ENCODE measurements at regions not wholly inside any gene's neighbourhood (a gene's known extent, or its start where the extent isn't known, plus 50 kb on each side); places are given as distances from the start of the nearest gene placed in this dataset.
"Not testable (repeated sequence)": the region's sequence is repeated elsewhere in the genome, so short reads cannot be mapped to it uniquely, and the experiment has no call there.

DNA sequence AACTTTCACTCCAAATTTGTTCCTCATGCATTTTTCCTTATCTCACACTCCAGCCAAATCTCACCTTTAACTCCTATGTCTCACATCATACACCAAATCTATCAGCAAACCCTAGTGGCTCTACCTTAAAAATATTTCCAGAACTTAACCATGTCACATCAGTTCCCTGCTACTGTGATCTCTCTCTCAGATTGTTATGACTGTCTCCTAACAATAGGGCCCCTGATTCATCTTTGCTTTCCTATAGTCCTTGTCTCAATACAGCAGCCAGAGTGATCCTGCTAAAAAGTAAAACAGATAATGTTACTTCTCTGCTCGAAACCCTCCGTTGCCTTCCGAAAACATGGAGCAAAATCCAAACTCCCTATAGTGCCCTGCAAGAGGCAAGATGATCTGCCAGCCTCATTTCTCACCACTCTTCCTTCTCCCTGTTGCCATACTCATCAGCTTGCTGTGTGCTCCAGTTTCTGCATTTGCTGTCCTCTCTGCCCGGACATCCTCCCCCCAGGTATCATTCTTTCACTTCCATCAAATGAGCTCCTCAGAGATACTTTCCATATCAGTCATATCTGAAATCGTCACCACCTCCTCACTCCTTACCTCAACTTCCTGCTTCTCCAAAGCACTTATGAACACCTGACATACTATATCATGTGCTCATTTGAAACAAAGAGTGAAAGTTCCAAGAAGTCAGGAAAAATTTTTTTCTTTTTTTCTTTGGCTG lies 293.4 kb upstream of the NR3C2 start:
- no peak for DNase-seq

DNA sequence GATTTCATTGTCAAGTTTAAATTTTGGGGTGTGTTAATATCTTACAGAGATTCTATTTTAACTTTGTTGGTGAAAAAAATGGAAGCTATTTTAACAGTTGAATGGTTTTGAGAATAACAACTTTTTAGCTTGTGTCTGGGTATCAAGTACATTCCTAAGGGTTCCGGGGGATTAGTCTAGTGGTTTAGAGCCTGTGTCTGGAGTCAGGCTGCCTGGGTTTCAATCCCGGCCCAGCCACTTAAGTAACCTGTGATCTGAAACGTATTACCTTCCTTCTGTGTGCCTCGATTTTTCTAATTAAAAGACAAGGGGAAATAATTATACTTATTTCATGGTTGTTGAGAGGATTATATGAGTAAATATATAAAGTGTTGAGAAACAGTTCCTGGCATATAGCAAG lies 288.6 kb upstream of the NR3C2 start:
- DNase-seq = no peak

DNA sequence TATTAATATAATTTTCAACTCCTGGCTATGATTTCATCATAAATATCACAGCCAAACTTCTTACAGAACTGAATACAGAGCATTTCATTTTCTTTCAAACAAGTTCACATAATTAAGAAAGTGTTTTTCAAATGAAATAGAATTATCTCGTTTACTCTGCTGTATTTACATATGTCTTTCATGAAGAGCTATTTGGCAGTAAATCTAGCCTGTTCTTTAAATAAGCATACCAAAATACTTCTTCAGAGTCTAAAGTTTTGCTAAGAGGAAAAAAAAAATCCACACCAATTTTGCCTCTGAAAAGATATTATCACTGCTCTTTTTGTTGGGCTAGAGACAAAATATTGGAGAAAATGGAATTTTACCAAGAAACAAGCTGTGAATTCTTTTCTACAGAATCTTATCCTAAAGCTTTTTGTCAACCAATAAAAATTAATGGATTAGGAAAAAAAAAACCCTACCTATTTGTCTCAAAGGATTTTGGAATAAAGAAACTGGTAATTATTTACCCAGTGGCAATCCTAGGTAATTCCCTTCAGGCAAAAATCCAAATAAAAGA lies 287.9 kb upstream of the NR3C2 start:
- DNase-seq = no peak

DNA sequence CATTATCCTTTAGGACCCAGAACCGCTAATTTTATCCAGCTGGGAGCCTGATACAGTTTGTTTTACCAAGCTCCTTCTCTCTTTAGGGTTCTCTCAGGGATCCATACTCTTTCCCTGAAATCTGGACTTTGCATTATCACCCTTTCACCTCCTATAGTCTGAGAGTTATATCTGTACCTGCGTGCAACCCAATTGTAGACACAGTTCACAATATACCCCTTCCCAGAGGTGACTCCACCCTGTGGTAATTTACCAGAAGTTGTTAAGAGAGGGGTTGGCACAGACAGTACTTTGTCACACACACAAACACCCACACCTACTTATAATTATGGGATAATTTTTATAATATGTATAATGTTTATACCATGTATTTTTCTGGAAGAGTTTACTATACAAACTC lies 275.8 kb upstream of the NR3C2 start:
- no peak for DNase-seq

DNA sequence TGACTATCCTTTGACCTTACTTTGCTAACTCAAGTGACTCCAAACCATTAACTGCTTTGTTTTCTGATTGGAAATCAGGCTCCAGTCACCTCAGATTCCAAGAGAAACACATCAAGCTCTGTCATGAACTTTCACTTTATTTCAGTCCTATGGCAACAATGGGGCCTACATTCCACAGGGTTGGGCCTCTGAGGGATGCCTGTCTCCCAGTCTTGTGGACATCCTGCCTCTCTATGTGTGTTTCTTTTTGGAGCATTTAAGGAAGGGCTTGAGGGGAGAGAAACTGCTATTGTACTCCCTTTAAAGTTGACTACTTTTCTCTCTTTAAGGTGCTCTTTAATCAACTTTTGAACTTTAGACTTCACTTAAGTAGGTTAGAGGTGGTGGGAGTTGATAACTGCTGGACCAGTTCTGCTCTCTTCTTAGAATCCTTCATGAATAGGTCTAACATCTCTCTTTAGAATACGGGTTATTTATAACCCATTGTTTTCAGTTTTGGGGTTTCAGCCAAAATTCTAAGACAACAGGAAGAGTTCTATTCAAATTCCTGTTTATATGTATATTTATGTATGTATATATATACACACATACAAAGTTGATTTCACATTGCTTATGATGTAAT lies 274.3 kb upstream of the NR3C2 start:
- no peak for DNase-seq

DNA sequence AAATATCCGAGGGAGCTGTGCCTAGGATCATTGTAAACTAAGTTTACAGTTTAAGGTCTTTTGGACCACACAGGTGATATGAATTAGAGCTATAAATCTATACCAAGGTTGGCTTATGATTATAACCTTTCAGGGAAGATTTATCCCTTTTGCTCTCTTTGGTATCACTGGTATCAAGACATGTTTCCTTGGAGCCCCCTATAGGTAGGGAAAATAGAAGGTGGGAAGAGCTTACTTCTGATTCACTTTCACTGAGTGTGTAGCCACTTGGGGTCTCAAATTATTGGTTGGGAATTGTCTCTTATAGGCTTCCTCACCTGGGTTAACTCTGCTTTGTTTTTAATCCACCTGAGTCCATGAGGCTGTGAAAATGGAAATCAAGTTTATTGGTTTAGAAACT lies 262.1 kb upstream of the NR3C2 start:
- DNase-seq = no peak

DNA sequence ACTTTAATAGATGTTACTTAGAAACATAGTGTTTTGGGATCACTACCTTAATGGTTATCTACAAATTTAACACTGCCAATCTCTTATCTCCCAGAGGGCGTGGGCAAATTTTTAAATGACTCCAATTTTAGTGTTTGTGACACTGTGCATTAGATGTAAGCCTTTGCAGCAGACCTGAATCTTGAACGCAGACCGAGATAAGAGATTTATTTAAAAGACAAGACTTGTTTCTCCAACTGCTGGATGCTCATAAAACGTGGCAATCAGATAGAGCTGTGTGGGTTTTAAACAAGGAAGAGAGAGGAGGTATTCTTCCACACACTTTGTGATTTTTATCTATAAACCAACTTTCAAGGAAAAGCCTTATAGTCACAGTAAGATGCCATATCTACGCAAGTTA lies 252.5 kb upstream of the NR3C2 start:
- DNase-seq = no peak

DNA sequence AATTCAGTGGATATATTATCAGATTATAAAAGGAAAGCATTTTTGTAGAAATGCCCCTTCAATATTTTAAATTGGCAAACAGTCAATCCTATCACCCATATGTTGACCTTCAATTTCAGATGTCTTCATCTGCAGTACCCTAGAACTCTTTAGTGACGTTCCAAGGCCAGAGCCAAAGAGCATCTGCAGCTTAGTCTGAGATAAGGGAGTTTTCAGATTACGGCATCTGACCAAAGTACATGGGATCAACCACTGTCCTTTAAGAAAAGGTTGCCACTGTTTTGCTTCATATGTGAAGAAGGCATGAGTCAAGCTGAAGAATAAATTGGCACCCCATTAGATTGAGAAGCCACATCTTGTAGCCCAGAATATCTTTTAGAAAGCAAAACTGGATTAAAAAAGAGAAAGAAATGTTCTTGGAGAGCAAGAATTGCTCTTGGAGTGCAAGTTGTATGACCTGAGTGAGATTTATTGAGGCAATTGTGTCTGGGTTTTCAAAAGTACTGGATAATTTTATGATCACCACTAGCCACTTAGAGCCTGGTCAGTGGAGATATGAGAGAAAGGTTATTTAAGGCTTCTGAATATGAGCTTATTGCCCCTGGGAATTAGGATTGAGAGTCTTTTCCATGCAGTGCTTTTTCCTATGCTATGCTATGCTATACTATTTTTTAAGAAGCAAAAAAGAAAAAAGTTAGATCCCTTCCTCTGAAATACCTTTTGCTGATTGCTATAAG lies 251.9 kb upstream of the NR3C2 start:
- DNase-seq = no peak

DNA sequence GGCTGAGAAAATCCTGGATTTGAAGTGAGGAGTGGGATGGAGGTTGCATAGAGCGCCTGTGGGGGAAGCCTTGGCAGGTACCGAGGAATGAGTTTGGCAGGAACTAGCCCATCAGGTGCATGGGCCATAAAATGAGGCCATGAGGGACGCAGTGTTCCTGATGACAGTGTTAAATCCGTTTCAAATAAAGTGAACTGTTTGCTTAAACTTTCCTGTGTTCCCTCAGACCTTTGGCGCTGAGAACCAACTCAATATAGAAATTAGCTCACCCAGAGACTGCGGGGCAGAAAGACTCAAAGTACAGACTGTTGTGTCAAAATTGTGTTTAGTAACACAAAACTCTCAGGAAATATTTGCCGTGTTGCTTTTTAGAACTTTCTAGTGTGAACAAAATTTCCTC lies 250.0 kb upstream of the NR3C2 start:
- DNase-seq = no peak

DNA sequence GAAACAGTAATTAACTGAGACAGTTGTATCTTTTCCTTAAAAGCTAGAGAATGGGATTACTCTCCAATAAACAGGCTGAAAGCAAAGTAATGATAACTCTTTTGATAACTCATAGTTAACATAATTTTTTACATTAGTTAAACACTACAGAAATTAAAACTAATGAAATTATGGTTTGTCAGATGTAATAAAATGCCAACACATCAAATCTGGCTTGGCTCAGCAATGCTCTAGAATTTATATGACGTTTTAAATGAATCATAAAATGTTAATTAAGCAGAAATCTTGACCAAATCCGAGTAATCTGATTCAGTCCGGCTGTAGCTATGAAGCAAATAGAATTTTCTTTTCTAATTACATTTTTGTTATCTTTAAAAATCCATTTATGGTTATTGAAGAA lies 244.2 kb upstream of the NR3C2 start:
- no peak for DNase-seq

DNA sequence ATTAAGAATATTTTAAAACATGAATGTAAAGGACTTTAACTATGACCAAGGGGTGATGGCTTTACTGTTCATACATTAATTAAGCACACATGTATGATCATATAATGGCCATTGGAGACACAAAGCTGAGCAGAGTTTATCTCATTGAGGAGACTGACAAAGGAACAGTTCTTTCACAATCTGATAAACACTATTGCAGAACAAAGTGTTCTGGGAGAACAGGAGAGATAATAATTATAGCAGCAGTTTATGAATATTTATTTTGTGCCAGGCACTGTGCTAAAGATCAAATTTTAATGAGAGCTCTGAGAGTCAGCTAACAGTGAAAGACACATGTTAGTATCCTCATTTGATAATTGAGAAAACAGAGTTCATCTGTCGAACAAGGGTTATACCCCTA lies 242.4 kb upstream of the NR3C2 start:
- no peak for DNase-seq

DNA sequence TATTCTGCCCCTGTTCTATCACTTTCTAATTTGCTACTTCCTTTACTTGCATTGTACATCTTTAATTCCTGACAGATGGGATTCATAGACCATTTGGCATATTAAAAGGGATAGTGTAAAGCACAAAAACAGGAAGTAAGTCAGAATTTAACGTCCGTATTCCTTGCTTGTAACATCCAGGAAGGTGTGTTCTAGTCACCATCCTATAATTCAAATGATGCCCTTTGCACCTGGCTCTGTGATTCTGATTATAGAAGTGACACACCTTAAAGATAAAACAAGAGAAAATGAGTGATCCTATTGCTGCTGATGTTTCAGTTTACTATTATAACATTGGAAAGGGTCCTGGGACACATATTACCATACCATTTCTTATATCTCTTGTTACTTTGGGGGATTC lies 238.7 kb upstream of the NR3C2 start:
- no peak for DNase-seq

DNA sequence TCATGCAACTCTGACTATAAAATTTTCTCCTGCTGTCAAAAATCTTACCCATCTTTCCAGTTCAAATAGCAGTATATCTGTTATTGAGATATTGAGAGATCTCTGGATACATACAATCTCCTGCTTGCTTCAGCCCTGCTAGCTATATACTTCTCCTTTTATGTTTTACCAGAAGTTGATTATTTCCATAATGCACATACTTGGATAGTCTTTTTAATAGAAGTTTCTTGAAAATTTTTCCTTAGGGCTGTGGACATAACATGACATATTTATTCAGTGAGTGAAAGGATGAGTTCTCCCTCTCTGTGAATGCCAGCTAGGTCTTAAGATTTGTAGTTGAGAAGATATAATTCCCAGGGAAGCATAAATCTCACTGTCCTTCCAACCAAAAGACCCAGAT lies 234.1 kb upstream of the NR3C2 start:
- DNase-seq = no peak

DNA sequence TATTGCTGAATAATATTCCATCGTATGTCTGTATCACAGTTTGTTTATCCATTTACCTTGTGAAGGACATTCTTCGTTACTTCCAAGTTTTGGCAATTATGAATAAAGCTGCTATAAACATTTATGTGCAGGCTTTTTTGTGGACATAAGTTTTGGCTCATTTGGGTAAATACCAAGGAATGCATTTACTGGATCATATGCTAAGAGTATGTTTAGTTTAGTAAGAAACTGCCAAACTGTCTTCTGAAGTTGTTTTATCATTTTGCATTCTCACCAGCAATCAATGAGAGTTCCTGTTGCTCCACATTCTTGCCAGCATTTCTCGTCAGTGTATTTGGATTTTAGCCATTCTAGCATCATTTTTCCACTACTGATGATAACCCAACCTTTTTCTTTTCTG lies 232.7 kb upstream of the NR3C2 start:
- DNase-seq = no peak

DNA sequence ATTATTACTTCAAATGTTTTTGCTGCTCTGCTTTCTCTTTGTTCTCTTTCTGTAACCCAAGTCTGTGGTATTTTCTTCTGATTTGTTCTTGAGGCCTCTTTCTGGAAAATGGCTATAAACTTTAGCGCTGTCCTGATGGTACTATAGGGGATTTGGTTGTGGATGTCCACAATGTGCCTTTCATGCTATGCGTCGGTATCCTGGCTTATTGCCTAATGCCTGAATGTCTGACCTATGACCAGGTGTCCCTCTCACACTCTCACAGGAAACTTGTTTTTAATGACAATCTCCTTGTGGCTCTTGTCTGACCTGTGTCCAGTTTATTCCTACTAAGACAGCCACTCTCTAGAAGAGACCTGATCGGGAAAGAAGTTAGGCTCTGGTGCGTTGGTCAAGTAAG lies 222.4 kb upstream of the NR3C2 start:
- DNase-seq = no peak

DNA sequence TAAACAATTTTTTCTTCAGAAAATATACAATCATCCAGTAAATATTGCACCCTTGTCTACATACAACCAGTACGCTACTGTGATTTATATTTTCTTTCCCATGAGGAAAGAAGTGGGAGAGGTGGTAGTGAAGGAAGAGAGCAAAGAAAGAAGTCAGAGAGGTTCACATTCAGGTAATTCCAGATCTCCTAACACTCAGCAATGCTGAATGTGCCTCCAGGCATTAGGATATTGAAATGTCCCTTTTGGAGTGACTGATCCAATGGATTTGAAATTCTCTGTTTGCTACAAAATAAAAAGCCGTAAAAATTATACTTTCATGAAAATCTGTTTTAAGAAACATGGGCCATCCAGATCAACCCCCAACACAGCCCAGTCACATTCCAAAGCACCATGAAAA lies 211.9 kb upstream of the NR3C2 start:
- no peak for DNase-seq

DNA sequence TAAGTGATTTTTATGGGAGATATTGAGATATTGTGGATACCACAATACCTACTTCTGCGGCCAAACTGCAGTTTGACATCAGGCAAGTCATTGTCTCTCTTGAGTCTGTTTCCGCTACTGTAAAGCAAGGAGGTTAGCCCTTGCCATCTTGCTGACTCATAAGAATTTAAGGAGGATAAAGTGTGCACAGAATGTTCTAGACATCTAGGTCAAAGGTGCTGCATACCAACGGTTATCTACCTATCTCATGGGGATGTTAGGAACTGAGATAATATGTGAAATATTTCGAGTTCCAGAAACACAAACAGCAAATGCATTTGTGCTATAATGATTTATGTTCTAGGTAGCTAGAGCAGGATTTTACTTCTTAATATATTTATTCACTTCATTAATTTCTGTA lies 211.5 kb upstream of the NR3C2 start:
- no peak for DNase-seq

DNA sequence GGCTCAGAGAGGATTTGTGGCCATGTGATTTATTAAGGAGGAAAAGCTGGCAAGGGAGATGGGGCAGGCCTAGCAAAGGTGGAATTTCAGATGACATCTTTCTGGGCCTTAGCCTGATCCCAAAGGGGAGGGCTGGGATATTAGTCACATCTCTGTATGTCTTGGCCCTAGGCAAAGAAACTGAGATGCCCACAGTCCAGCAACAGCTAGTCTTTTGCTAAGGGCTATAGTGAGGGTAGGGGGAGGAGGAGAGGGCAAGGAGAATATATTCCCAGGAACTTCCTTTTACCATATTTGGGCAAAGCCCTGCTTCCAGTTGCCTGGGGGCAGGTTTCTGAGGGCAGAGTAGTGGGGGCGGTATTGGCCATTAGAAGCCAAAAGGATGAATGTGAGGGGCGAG lies 209.8 kb upstream of the NR3C2 start:
- no peak for DNase-seq

DNA sequence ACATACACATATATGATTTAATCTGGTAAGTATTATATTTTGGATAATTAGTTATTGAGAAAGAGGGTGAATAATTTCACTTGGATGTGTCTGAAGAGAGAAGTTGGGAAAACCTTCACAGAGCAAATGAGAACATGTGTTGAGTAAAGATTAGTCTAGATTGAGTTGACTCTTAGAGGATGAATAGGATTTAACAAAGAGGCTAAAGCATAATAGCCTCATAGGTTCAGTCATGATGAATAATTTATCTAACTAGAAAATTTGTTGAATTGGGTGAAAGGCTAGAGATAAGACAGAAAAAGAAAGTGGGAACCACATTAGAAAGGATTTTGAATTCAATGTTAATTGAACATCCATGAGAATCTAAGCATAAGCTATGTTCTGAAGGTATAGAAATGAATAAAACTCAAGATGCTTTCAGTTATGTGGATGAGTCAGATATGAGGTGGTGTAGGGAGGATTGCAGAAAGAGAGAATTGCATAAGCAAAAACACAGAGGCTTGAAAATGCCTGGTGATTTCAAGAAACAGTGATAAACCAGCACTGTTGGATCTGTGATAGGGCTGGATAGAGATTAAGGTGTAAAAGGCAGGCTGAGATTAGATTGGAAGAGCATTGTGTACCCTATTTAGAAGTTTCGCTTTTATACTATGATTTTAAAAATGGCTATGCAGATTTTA lies 207.6 kb upstream of the NR3C2 start:
- no peak for DNase-seq

DNA sequence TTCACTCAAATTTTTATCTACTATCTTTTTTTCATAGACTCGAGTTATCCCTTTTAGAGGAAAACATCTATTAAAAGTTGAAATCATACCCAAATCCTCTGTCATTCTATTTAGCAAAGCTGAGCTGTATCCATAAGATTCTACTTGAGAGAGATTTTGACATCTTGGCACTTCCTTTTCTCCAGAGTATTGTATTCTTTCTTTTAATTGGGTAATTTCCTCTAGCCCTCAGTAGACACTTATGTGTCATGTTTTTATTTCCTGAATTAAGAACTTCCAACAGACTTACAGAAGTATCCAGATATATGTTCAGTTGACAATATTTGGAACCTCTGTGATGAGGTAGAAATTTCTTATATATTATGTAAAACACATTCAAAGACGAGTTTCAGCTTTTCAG lies 201.6 kb upstream of the NR3C2 start:
- no peak for DNase-seq

DNA sequence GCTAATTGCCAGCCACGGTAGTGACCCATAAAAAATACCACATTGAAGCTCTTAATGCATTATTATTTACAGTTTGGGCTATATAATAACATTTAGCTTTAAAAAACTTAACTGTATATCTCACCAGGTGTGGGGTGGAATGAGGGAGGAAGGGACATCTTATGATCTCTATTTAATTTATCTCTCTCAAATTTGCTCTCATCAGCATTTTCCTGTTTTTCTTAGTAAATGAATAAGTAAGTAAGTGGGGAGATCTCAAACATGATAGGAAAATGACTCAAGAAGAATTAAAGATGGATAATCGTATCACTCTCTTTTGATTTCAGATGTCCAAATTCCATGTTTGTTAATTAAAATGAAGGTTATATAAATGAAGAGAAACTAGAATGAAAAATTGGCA lies 200.7 kb upstream of the NR3C2 start:
- DNase-seq = no peak

DNA sequence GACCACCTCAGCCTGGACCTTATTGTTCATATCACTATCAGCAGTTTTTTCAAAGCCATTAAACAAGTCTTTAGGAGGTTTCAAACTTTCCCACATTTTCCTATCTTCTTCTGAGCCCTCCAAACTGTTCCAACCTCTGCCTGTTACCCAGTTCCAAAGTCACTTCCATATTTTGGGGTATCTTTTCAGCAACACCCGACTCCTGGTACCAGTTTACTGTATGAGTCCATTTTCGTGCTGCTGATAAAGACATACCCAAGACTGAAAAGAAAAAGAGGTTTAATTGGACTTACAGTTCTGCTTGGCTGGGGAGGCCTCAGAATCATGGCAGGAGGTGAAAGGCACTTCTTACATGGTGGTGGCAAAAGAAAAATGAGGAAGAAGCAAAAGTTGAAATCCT lies 195.9 kb upstream of the NR3C2 start:
- DNase-seq = not testable (repeated sequence)

DNA sequence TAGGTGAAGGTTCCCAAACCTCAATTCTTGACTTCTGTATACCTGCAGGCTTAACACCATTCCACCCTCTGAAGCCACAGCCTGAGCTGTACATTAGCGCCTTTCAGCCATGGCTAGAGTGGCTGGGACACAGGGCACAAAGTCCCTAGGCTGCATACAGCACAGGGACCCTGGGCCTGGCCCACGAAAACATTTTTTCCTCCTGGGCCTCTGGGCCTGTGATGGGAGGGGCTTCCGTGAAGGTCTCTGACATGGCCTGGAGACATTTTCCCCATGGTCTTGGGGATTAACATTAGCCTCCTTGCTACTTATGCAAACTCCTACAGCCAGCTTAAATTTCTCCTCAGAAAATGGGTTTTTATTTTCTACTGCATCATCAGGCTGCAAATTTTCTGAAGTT lies 195.2 kb upstream of the NR3C2 start:
- not testable (repeated sequence) for DNase-seq

DNA sequence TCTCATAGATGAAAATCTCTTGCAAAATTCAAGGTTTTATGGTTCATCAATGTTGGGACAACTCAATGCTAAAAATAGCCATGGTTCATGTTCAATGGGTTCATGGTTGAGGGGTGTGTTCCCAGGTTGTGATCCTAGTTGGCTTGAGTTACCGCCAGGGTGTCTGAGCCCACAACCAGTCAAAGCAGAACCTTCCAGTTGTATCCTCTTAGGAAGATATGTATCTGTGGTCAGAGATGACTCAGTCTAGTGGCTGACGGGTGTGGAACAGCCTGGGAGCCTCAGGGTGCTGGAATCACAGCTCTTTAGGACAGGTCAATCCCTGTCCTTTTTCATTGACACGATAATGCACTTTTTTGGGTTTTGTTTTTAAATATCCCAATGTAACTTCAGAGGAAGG lies 192.3 kb upstream of the NR3C2 start:
- DNase-seq = no peak

Measured in suppressor macrophage treated with lipopolysaccharide for 4 hours (primary cell).